OCI-LY7 (cell line): ENCODE measurements at regions not wholly inside any gene's neighbourhood (a gene's known extent, or its start where the extent isn't known, plus 50 kb on each side); places are given as distances from the start of the nearest gene placed in this dataset.
"Not testable (repeated sequence)": the region's sequence is repeated elsewhere in the genome, so short reads cannot be mapped to it uniquely, and the experiment has no call there.

Source experiments
- CTCF ChIP-seq: fragments of 200-600 bp; sonication (generic); conservative IDR thresholded peaks from 2 replicates; pipeline ENCODE4 v1.5.1; 2014; ENCODE audit warnings: mild to moderate bottlenecking, antibody characterized with exemption, low read length, moderate library complexity, mixed read lengths
- EZH2phosphoT487 ChIP-seq: fragments of 200-600 bp; sonication (generic); IDR thresholded peaks from 2 replicates; pipeline ENCODE4 v1.6.1; 2018; ENCODE audit warnings: low read depth, borderline replicate concordance, mild to moderate bottlenecking, mixed run types, antibody characterized with exemption, low read length, moderate library complexity, mixed read lengths

- not testable (repeated sequence) for TF ChIP-seq CTCF, EZH2phosphoT487
Observed at GRCh38 chr15:84530751-84531150, 70.1 kb upstream of the ZSCAN2 start.
